Fibroblast of skin of abdomen (primary cell): ENCODE measurements at regions not wholly inside any gene's neighbourhood (a gene's known extent, or its start where the extent isn't known, plus 50 kb on each side); places are given as distances from the start of the nearest gene placed in this dataset.

Source experiments
- DNase-seq: peaks from one replicate; pipeline ENCODE4 v3.0.0-alpha.2; 2013

- DNase-seq: no peak
Measured at GRCh38 chr14:41403360-41403759, 203.3 kb upstream of the LRFN5 start.

DNA sequence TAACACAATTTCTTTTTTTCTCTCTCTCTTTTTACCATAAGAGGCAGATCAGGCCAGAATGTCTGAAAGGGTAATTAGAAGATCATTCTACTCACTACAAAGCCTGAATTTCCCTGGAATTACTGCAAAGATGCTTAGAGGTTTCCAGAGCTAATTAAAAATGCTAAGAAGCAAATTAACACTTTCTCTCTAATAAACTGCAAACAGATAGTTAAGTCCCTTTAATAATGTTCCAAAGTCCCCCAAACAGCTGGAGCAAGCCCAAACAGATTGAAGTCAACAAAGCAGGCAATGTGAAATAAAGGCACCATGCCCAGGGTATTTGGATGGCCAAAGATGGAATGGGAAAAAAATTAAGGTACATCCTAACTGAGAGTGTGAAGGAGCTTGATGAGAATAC lies 208.8 kb upstream of the LRFN5 start:
- no peak for DNase-seq

- DNase-seq: no peak
Measured at GRCh38 chr14:41393512-41393911, 213.2 kb upstream of the LRFN5 start.

DNA sequence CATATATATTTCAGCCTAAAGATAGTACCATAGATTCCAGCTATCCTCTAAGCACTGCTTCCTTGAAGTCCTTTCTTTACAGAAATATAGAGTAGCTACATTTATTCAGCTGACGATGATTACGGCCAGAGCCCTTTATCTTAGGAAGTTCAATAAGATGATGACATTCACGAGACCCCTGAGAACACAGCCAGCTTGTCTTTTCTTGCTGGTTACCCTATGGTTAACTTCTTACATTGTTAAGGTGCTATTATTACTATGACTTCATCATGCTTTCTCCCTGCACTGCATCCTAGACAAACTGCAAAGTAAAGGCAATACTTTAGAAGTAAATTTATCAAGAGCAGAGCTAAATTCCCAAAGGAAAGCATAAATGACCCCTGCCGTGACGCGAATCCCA lies 214.4 kb upstream of the LRFN5 start:
- DNase-seq: no peak

DNA sequence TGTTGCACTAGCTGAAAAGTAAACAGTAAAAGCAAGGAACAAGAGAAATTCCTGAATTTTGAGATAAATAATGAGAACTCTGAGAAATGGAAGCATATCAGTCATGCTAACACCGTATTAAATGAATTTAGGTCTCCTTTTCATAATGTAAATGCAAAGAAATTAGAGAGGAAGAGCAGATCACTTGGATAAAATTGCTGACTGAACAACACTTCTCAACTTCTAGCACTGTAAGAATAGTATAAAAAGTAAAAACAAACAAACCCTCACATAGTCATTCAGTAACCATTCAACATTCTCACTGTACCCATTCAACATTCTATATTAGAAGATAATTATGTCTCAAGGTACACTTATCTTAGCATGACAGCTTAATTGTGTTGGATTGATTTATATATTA lies 217.3 kb upstream of the LRFN5 start:
- no peak for DNase-seq

GRCh38 chr14:41385797-41386196 lies 220.9 kb upstream of the LRFN5 start:
- no peak for DNase-seq

- no peak for DNase-seq
Measured at GRCh38 chr14:41380017-41380416, 226.7 kb upstream of the LRFN5 start.

DNA sequence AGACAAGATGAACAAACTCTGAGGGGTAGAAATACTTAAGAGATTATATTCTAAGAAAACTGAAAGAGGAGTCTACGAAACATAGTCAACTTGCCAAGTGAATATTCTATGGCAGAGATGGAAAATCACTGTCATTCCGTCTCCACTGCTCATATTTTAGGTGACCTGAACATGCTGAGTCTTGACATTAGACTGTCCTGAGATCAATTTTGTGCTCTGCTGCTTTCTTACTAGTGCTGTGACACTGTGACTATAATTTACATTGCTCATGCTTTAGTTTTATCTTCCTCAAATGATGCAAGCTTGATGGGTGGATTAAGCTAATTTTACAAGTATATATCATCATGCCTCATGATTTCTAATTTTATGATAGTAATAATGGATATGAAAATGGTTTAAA lies 228.2 kb upstream of the LRFN5 start:
- no peak for DNase-seq

- no peak for DNase-seq
Measured at GRCh38 chr14:41377932-41378331, 228.7 kb upstream of the LRFN5 start.

GRCh38 chr14:41374092-41374491 lies 232.6 kb upstream of the LRFN5 start:
- no peak for DNase-seq

DNA sequence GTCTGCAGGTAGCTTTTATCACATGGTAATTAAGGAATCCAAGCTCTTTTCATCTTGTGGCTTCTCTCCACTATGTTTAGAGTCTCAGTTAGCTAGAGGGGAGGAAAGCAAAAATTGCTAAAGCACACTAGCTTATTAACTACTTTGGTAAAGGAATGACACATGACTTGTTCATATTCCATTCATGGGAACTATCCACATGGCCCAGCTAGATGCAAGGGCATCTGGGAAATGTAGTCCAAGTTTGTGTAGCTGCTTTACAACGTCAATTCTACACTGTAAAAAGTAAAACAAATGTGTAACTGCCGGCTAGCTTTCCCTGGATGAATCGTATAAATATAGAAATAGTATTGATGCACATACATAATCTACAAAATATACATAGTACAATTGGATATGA lies 244.5 kb upstream of the LRFN5 start:
- no peak for DNase-seq

DNA sequence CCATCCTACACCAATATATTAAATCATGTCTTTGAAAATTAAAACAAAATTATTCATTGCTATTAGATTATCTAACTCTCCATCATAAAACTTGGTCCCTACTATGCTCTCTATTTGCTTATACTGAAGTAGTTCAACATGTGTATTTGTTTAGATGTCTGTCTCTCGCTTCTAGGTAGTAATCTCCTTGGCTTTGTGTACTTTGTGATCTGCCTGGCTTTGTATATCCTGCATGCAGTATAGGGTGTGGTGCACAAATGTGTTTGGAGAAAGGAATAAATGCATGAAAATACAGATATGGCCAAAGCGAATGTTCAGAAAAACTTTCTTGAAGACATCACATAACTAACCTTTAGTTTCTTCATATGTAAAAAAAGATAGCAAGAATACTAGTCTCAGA lies 246.6 kb upstream of the LRFN5 start:
- DNase-seq: no peak

DNA sequence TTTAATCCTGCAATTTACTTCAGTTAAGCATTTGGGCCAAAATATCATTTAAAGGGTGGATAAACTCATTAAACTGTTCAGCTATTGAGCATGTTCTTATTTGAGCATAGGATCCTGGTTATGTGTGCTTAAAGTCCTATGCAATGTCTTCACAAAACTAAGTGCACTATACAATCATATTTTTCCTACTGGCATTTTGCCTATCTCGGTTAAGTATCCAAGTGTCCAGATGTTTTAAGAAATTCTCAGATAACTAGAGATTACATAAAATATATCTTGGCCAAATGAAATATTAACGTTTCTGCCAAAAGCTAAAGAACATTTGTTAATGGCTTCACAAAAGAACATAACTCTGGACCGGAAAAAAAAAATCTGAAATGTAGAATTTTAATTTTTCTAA lies 250.8 kb upstream of the LRFN5 start:
- no peak for DNase-seq

- DNase-seq: no peak
Measured at GRCh38 chr14:41350476-41350875, 256.2 kb upstream of the LRFN5 start.

DNA sequence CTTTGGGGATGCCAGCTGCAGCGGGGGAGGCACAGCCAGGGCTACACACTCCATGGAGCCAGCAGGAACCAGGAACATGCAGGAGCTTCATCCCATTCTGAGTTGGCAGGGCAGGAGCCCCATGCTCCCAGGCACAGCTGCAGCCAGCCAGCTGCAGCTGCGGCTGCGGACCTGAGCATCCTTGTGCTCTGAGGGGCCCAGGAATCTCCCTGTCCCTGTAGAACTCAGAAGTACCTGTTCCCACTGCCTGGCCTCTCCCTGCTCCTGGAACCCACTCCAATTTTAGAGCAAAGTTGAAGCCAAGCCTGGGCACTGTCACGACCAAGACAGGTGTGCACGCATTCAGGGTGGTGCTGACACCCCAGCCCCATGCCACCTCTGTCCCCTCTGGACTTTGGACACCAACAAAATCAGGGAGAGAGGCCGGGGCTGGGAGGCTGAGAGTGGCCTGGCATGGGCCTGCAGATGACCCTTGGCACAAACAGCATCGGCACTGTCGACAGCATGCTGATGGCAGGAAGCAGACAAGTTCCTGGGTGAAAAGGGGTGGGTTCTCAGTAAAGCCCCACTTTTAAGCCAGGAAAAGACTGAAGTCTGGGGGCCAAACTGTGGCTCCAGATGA lies 257.3 kb upstream of the LRFN5 start:
- DNase-seq: no peak

DNA sequence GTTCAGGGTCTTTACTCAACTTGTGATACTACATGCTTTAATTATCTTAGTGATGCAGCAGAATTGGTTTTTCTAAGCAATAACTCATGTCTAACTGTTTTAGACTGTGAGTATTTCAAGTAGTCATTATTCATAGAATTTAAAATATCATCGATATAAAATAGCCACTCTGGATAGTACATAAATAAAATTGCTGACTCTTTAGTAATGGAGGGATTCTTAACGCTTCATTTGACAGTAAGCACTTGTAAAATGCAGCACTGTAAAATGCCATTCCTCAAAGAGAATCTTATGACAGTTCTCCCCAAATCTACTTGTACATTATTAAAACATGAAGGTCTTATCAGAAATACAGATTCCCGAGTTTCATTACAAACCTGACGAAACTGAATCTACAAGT lies 262.8 kb upstream of the LRFN5 start:
- DNase-seq: no peak

GRCh38 chr14:41313196-41313595 lies 293.5 kb upstream of the LRFN5 start:
- DNase-seq: no peak

GRCh38 chr14:41303506-41303905 lies 303.2 kb upstream of the LRFN5 start:
- no peak for DNase-seq

GRCh38 chr14:41302776-41303175 lies 303.9 kb upstream of the LRFN5 start:
- no peak for DNase-seq

- no peak for DNase-seq
Measured at GRCh38 chr14:41299924-41300323, 306.8 kb upstream of the LRFN5 start.

- DNase-seq: peak; percentile 0
Measured at GRCh38 chr14:41298328-41298690, 308.4 kb upstream of the LRFN5 start.

GRCh38 chr14:41297576-41298327 lies 308.9 kb upstream of the LRFN5 start:
- DNase-seq: peak; percentile 3

DNA sequence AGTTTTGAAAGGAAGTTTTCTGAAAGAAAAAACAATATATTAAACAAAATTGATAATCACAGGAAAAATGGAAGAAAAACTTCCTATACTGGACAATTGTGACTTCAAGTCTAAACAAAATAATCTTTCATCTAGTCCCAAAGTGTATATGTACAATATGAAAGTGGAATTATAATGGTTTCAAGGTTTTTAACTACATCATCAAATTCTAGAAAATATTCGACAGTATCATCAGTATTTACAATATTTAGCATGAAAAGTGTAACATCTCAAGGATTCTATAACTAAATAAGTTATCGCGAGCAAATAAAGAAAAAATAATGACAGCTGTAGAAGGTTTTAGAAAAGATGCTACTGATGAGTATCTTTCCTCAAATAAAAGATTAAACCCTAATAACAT lies 310.9 kb upstream of the LRFN5 start:
- no peak for DNase-seq

- DNase-seq: no peak
Measured at GRCh38 chr14:41289025-41289424, 317.7 kb upstream of the LRFN5 start.
